ENCODE measurements at regions not wholly inside any gene's neighbourhood (a gene's known extent, or its start where the extent isn't known, plus 50 kb on each side); places are given as distances from the start of the nearest gene placed in this dataset.

GRCh38 chr1:30410153-30410851, 313.1 kb downstream of the MATN1 start:
- ChIA-PET POLR2A (no interaction called here), RAD21 (ENCODE audit: low non-redundant PET in 1 of 2, low total read pairs in 2 of 2, uncharacterized antibody in 2 of 2, unreplicated experiment in 2 of 2) (no interaction called here), CTCF (interaction anchor here (2.1 kb wide), 1 partner anchor 30 kb away, joined by 15 read pairs; no protein-coding TSS in a partner anchor)
- Histone ChIP-seq H3K79me2 (ENCODE audit: insufficient read depth, low read length) (no peaks in the 10 kb centered on the region), H3K9me2 (ENCODE audit: insufficient read depth) (no peaks in the 10 kb centered on the region), H4K20me1 (ENCODE audit: insufficient read depth) (no peaks in the 10 kb centered on the region), H3K4me2 (ENCODE audit: low read length) (no peak overlapping the region), H3K9ac (ENCODE audit: low read length) (no peak overlapping the region), H3K27ac (ENCODE audit: low read depth, low read length) (no peak overlapping the region), H3K4me3 (replicated peaks in 1 of 2; ENCODE audit: low read depth in 1 of 2, low read length in 2 of 2) (no peak overlapping the region), H3K27me3 (ENCODE audit: insufficient read depth, low read length) (no peaks in the 10 kb centered on the region), H3K9me3 (ENCODE audit: control insufficient read depth in 1 of 2, insufficient read depth in 1 of 2, low read depth in 1 of 2, low read length in 2 of 2) (no peaks in the 10 kb centered on the region), H3K36me3 (ENCODE audit: control insufficient read depth in 1 of 2, insufficient read depth in 2 of 2, low read length in 2 of 2) (no peaks in the 10 kb centered on the region), H2AFZ (ENCODE audit: low read depth, low read length, poor library complexity, severe bottlenecking) (no peak overlapping the region), H3K4me1 (ENCODE audit: control insufficient read depth in 1 of 2, insufficient read depth in 2 of 2, low read length in 2 of 2) (peaks cover 0 to 14% of the 10 kb centered on the region in 2 experiments; a peak in 1 of 4 replicates)
- no TSS peak for BruUV-seq (replicated peaks)
- DNase-seq (ENCODE audit: low read depth, low spot score) (no peak), ATAC-seq (no peak)
- TF ChIP-seq SIN3A (IDR thresholded peaks at IDR 0.05; ENCODE audit: low read depth) = no peak
- no peak for TF ChIP-seq CEBPB (IDR thresholded peaks at IDR 0.05; ENCODE audit: low read depth)
- no peak for TF ChIP-seq JUND (IDR thresholded peaks at IDR 0.05)
- no peak for TF ChIP-seq YY1 (IDR thresholded peaks at IDR 0.05; ENCODE audit: extremely low read depth, insufficient replicate concordance, low read depth, low read length)
- no peak for TF ChIP-seq POLR2A (IDR thresholded peaks at IDR 0.05; ENCODE audit: borderline replicate concordance, extremely low read depth, insufficient read depth, insufficient read length)
- no peak for TF ChIP-seq MAX (IDR thresholded peaks at IDR 0.05)
- TF ChIP-seq POLR2AphosphoS5 (IDR thresholded peaks at IDR 0.05; ENCODE audit: low read depth, low read length) = no peak
- intact Hi-C loops (cut with micrococcal nuclease) = no loop called here

GRCh38 chr1:30409476-30410152, 313.8 kb downstream of the MATN1 start:
- no peak overlapping the region for H3K4me3 ChIP-seq (replicated peaks in 1 of 2; ENCODE audit: low read depth in 1 of 2, low read length in 2 of 2)
- H3K27ac ChIP-seq (ENCODE audit: low read depth, low read length) = no peak overlapping the region
- H3K79me2 ChIP-seq (ENCODE audit: insufficient read depth, low read length) = no peaks in the 10 kb centered on the region
- H3K4me2 ChIP-seq (ENCODE audit: low read length) = no peak overlapping the region
- no peaks in the 10 kb centered on the region for H3K27me3 ChIP-seq (ENCODE audit: insufficient read depth, low read length)
- ChIA-PET CTCF (interaction anchor here (1.5 to 2.1 kb wide), 4 partner anchors 9 to 298 kb away, joined by 6 to 15 read pairs (median 7); no protein-coding TSS in a partner anchor), RAD21 (ENCODE audit: low non-redundant PET in 1 of 2, low total read pairs in 2 of 2, uncharacterized antibody in 2 of 2, unreplicated experiment in 2 of 2) (interaction anchor here in 1 of 2 experiments (0.8 kb wide), 1 partner anchor 298 kb away, joined by 3 read pairs; no protein-coding TSS in a partner anchor), POLR2A (interaction anchor here (0.7 kb wide), 1 partner anchor 1934 kb away, joined by 3 read pairs; no protein-coding TSS in a partner anchor)
- ATAC-seq = no peak
- H3K9me3 ChIP-seq (ENCODE audit: control insufficient read depth in 1 of 2, insufficient read depth in 1 of 2, low read depth in 1 of 2, low read length in 2 of 2) = no peaks in the 10 kb centered on the region
- BruUV-seq (replicated peaks) = no TSS peak
- no peak for DNase-seq (ENCODE audit: low read depth, low spot score)
- H2AFZ ChIP-seq (ENCODE audit: low read depth, low read length, poor library complexity, severe bottlenecking) = no peak overlapping the region
- H3K4me1 ChIP-seq (ENCODE audit: control insufficient read depth in 1 of 2, insufficient read depth in 2 of 2, low read length in 2 of 2) = peaks cover 0 to 14% of the 10 kb centered on the region in 2 experiments; a peak in 1 of 4 replicates
- H3K9me2 ChIP-seq (ENCODE audit: insufficient read depth) = no peaks in the 10 kb centered on the region
- H3K9ac ChIP-seq (ENCODE audit: low read length) = no peak overlapping the region
- H4K20me1 ChIP-seq (ENCODE audit: insufficient read depth) = no peaks in the 10 kb centered on the region
- H3K36me3 ChIP-seq (ENCODE audit: control insufficient read depth in 1 of 2, insufficient read depth in 2 of 2, low read length in 2 of 2) = no peaks in the 10 kb centered on the region
- intact Hi-C loops (cut with micrococcal nuclease) = no loop called here
- TF ChIP-seq REST (IDR thresholded peaks at IDR 0.05; ENCODE audit: low read depth) (no peak), EGR1 (IDR thresholded peaks at IDR 0.05; ENCODE audit: low read depth) (no peak), ZFX (IDR thresholded peaks at IDR 0.05) (no peak), SP1 (IDR thresholded peaks at IDR 0.05; ENCODE audit: low read depth) (no peak), MAX (IDR thresholded peaks at IDR 0.05) (no peak), EZH2phosphoT487 (IDR thresholded peaks at IDR 0.05; ENCODE audit: borderline replicate concordance) (no peak), TCF7L2 (IDR thresholded peaks at IDR 0.05; ENCODE audit: borderline replicate concordance, extremely low read depth, insufficient read depth, insufficient read length) (no peak), YY1 (IDR thresholded peaks at IDR 0.05; ENCODE audit: extremely low read depth, insufficient replicate concordance, low read depth, low read length) (no peak), ZNF274 (IDR thresholded peaks at IDR 0.05; ENCODE audit: low read depth, low read length) (no peak), CBX3 (IDR thresholded peaks at IDR 0.05; ENCODE audit: low read depth) (no peak), ATF3 (IDR thresholded peaks at IDR 0.05) (no peak)

All from HCT116 (cell line).